Stomach smooth muscle (tissue), 2 donors: ENCODE measurements at regions not wholly inside any gene's neighbourhood (a gene's known extent, or its start where the extent isn't known, plus 50 kb on each side); places are given as distances from the start of the nearest gene placed in this dataset.
"Not testable (repeated sequence)": the region's sequence is repeated elsewhere in the genome, so short reads cannot be mapped to it uniquely, and the experiment has no call there.

Source experiments
- H3K27ac ChIP-seq: one replicate; pipeline ENCODE4 v1.7.0; 2013; ENCODE audit warnings: mild to moderate bottlenecking, low read length, inconsistent platforms
- H3K27me3 ChIP-seq, 2 donors: one replicate each; pipeline ENCODE4 v1.7.0; 2013; ENCODE audit warnings: low read length in 2 of 2; ENCODE audit not compliant: insufficient read depth in 2 of 2, control insufficient read depth in 1 of 2
- H3K36me3 ChIP-seq, 2 donors: one replicate each; pipeline ENCODE4 v1.7.0; 2013; ENCODE audit warnings: low read length in 2 of 2; ENCODE audit not compliant: control insufficient read depth in 2 of 2, insufficient read depth in 2 of 2
- H3K4me1 ChIP-seq: one replicate; pipeline ENCODE4 v1.7.0; 2013; ENCODE audit warnings: low read length; ENCODE audit not compliant: control insufficient read depth, insufficient read depth
- H3K4me3 ChIP-seq, 2 donors: one replicate each; pipeline ENCODE4 v1.7.0; 2013; ENCODE audit warnings: low read length in 2 of 2
- H3K9ac ChIP-seq, 2 donors: one replicate each; pipeline ENCODE4 v1.7.0; 2013; ENCODE audit warnings: low read length in 2 of 2, mild to moderate bottlenecking in 1 of 2
- H3K9me3 ChIP-seq, 2 donors: one replicate each; pipeline ENCODE4 v1.7.0; 2013; ENCODE audit warnings: low read length in 2 of 2; ENCODE audit not compliant: control insufficient read depth in 2 of 2
- donor health status: healthy.
- donor health status: Pancreatic carcinoma.

DNA sequence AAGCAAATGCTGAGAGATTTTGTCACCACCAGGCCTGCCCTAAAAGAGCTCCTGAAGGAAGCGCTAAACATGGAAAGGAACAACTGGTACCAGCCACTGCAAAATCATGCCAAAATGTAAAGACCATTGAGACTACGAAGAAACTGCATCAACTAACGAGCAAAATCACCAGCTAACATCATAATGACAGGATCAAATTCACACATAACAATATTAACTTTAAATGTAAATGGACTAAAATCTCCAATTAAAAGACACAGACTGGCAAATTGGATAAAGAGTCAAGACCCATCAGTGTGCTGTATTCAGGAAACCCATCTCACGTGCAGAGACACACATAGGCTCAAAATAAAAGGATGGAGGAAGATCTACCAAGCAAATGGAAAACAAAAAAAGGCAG lies 702.7 kb upstream of the INTU start:
- H3K36me3 ChIP-seq, H3K4me3 ChIP-seq, H3K9ac ChIP-seq, H3K4me1 ChIP-seq, H3K9me3 ChIP-seq, H3K27me3 ChIP-seq, H3K27ac ChIP-seq: not testable (repeated sequence)

- H3K4me3 ChIP-seq, result no peak overlapping the region
- H3K9me3 ChIP-seq, result no peaks in the 10 kb centered on the region
- H3K9ac ChIP-seq, result no peak overlapping the region
- H3K36me3 ChIP-seq, result no peaks in the 10 kb centered on the region
- H3K27me3 ChIP-seq, result no peaks in the 10 kb centered on the region
- no peak overlapping the region for H3K27ac ChIP-seq
- no peaks in the 10 kb centered on the region for H3K4me1 ChIP-seq
These were observed 697.0 kb upstream of the INTU start for GRCh38 chr4:126935801-126936200.

- Histone ChIP-seq H3K9me3 (no peaks in the 10 kb centered on the region), H3K4me1 (no peaks in the 10 kb centered on the region), H3K27me3 (no peaks in the 10 kb centered on the region), H3K4me3 (no peak overlapping the region), H3K36me3 (no peaks in the 10 kb centered on the region), H3K9ac (no peak overlapping the region), H3K27ac (no peak overlapping the region)
These were observed 695.4 kb upstream of the INTU start for GRCh38 chr4:126937342-126937741.

DNA sequence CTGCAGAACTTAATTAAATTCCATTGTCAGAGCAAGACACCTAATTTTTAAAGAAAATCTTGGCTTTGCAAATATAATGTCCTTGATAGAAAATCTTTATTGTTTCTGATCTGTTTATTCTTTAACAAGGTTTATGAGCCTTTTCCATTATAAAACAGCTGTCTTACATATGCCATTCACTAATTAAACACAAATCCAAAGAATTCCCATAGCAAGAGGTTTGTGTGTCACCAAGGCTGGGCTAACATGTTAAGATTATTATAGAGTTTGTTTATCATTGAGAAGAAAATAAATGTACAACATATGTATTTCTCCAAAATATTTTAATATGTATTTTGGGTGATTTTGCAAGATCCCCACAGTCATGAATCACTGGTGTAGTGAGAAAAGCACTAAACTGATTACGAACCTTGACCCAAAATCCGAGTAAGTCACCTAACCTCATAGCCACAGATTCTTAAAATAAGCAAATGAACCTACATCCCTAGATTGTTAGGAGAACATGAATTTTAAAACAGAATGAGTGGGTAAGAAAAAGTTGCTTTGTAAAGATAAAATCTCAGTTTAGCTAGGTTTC lies 694.8 kb upstream of the INTU start:
- Histone ChIP-seq H3K27me3 (no peaks in the 10 kb centered on the region), H3K9ac (no peak overlapping the region), H3K4me3 (no peak overlapping the region), H3K4me1 (no peaks in the 10 kb centered on the region), H3K9me3 (no peaks in the 10 kb centered on the region), H3K36me3 (no peaks in the 10 kb centered on the region), H3K27ac (no peak overlapping the region)

GRCh38 chr4:126939401-126939800 lies 693.4 kb upstream of the INTU start:
- no peak overlapping the region for H3K4me3 ChIP-seq
- no peaks in the 10 kb centered on the region for H3K9me3 ChIP-seq
- H3K27ac ChIP-seq, result no peak overlapping the region
- no peaks in the 10 kb centered on the region for H3K4me1 ChIP-seq
- H3K9ac ChIP-seq, result no peak overlapping the region
- no peaks in the 10 kb centered on the region for H3K27me3 ChIP-seq
- H3K36me3 ChIP-seq, result no peaks in the 10 kb centered on the region

DNA sequence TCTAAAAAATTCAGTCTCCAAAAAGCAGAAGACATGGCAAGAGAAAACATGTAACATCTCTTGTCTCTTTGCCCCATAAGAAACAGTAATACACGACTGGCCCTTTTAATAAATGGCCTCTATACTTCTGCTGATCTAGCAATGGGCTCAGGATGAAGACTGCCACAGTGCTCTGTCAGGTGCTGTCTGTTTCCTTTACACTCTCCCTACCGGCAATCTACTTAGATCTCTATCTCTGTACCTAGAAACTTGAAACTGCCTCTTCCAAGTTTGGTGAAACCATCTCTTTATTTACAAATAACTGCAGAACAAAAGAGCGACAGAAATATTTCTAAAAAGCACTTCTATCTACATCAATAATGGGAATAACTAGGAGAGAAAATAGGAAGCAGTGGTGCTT lies 685.2 kb upstream of the INTU start:
- no peaks in the 10 kb centered on the region for H3K4me1 ChIP-seq
- H3K9ac ChIP-seq, result no peak overlapping the region
- H3K27ac ChIP-seq, result no peak overlapping the region
- no peaks in the 10 kb centered on the region for H3K36me3 ChIP-seq
- H3K9me3 ChIP-seq, result no peaks in the 10 kb centered on the region
- no peak overlapping the region for H3K4me3 ChIP-seq
- no peaks in the 10 kb centered on the region for H3K27me3 ChIP-seq

DNA sequence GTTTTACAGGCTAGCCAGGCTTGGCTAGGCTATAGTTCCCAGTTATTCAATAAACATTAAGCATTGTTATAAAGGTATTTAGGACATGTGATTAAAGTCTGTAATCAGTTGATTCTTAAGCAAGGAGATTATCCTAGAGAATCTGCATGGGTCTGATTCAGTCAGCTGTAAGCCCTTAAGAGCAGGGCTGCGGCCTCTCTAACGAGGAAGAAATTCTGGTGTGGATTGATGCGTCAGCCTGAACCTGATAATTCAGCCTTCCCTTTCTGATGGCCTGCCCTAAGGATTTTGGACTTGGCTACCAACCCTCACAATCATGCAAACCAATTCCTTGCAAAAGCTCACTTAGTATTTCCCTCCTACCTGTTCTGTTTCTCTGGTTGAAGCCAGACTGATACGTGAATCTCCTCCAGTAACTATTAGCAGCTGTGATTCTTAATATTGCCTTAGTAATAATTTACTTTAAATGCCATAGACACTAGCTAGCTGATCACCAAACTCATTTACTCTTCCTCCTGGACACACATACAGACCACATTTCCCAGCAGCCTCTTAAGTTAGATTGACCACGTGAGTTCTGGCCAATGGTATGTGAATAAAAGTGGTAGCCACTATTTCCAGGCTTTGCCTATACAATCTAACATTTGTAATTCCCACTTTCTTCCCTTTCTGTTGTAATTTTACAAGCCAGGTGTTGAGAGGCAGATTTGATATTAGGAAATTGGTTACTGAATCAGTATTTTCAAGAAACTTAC lies 678.0 kb upstream of the INTU start:
- Histone ChIP-seq H3K4me1 (peaks cover 3% of the 10 kb centered on the region), H3K27me3 (no peaks in the 10 kb centered on the region), H3K4me3 (no peak overlapping the region), H3K9me3 (no peaks in the 10 kb centered on the region), H3K9ac (no peak overlapping the region), H3K27ac (no peak overlapping the region), H3K36me3 (no peaks in the 10 kb centered on the region)

- H3K4me3 ChIP-seq, result no peak overlapping the region
- H3K27me3 ChIP-seq, result no peaks in the 10 kb centered on the region
- H3K9me3 ChIP-seq, result no peaks in the 10 kb centered on the region
- H3K36me3 ChIP-seq, result no peaks in the 10 kb centered on the region
- H3K4me1 ChIP-seq, result peaks cover 3% of the 10 kb centered on the region
- H3K27ac ChIP-seq, result no peak overlapping the region
- H3K9ac ChIP-seq, result no peak overlapping the region
These were observed 677.2 kb upstream of the INTU start for GRCh38 chr4:126955292-126956183.

DNA sequence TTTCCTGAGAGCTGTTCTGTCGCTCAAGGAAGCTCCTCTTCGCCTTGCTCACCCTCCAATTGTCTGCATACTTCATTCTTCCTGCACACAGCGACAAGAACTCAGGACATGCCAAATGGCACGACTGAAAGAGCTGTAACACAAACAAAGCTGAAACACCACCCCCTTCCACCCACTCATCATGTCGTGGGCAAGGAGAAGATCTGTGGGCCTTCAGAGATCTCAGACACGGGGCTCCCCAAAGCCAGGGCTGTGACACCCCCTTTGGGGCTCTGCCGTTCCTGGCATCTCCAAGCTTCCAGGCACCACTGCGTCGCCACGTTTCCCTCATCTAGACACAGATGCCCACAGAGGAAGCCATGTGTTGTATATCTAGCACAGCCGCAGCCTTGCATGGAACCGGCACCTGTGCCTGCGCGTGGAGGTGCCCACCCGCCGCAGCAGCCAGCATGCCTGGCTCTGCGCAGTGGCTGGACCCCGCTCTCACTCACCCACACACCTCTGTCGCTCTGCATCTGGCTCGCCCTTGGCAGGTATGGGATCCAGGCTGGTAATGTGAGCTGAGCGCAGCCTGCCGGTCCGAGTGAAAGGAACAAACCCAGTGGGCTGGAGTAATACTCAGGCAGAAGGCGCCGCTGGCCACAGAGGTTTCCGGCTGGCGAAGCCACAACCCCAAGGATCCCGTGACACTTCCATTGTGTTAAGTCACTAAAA lies 676.4 kb upstream of the INTU start:
- Histone ChIP-seq H3K9ac (no peak overlapping the region), H3K9me3 (no peaks in the 10 kb centered on the region)

DNA sequence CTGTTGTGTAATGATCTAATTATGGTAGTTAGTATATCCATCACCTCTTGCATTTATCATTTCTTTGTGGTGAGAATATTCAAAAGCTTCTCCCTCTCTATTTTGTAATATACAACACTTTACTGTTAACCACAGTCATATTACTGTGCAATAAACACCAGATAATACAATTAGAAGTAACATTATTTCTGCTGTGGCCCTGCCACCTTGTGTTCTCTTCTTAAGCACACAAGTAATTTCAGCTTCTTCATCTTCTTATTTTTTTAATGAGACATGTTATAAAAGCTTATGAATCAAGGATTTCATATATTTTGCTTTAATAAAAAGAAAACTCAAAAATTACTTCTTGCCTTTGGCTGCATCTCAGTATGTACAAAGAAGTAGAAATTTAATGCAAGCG lies 675.2 kb upstream of the INTU start:
- Histone ChIP-seq H3K9ac (no peak overlapping the region), H3K4me1 (peaks cover 3% of the 10 kb centered on the region), H3K4me3 (no peak overlapping the region)

More for the DNA sequence above, 676.4 kb upstream of the INTU start:
- no peak overlapping the region for H3K27ac ChIP-seq
- no peaks in the 10 kb centered on the region for H3K27me3 ChIP-seq
- H3K4me3 ChIP-seq, result no peak overlapping the region
- no peaks in the 10 kb centered on the region for H3K36me3 ChIP-seq
- peaks cover 3% of the 10 kb centered on the region for H3K4me1 ChIP-seq

More for the DNA sequence above, 675.2 kb upstream of the INTU start:
- Histone ChIP-seq H3K27ac (no peak overlapping the region), H3K36me3 (no peaks in the 10 kb centered on the region), H3K9me3 (no peaks in the 10 kb centered on the region), H3K27me3 (no peaks in the 10 kb centered on the region)
